Activated CD8-positive, alpha-beta memory T cell treated with anti-CD3 and anti-CD28 coated beads, Interleukin-2, amount 10 ng/mL, durations not matched to agents 7 days and 5 days (primary cell): ENCODE measurements at regions not wholly inside any gene's neighbourhood (a gene's known extent, or its start where the extent isn't known, plus 50 kb on each side); places are given as distances from the start of the nearest gene placed in this dataset.

Source experiments
- ATAC-seq: fragments of 150-1000 bp; cut with Tn5 transposase; one replicate; pipeline ENCODE4 v1.10.0; 2021; ENCODE audit warnings: moderate library complexity
- CTCF ChIA-PET: fragments of 350-600 bp; sonication (Branson Sonifier 250); formaldehyde crosslinking; loops from one replicate; lab custom pipeline; 2021; ENCODE audit warnings: antibody characterized with exemption; lab: Charles Lee
- DNase-seq: peaks from one replicate; pipeline ENCODE4 v3.0.0-alpha.2; 2020
- H3K27ac Mint-ChIP-seq: one replicate; pipeline ENCODE4 v1.8.0; 2021; ENCODE audit warnings: mild to moderate bottlenecking, mixed read lengths
- H3K27me3 Mint-ChIP-seq: one replicate; pipeline ENCODE4 v1.8.0; 2021; ENCODE audit warnings: mixed read lengths
- H3K36me3 Mint-ChIP-seq: one replicate; pipeline ENCODE4 v1.8.0; 2021; ENCODE audit warnings: mild to moderate bottlenecking, mixed read lengths
- H3K4me1 Mint-ChIP-seq: one replicate; pipeline ENCODE4 v1.8.0; 2021; ENCODE audit warnings: mixed read lengths
- H3K4me3 Mint-ChIP-seq: one replicate; pipeline ENCODE4 v1.8.0; 2021; ENCODE audit warnings: mild to moderate bottlenecking, moderate library complexity, mixed read lengths
- H3K9me3 Mint-ChIP-seq: one replicate; pipeline ENCODE4 v1.8.0; 2022; ENCODE audit warnings: low read depth, mixed read lengths

DNA sequence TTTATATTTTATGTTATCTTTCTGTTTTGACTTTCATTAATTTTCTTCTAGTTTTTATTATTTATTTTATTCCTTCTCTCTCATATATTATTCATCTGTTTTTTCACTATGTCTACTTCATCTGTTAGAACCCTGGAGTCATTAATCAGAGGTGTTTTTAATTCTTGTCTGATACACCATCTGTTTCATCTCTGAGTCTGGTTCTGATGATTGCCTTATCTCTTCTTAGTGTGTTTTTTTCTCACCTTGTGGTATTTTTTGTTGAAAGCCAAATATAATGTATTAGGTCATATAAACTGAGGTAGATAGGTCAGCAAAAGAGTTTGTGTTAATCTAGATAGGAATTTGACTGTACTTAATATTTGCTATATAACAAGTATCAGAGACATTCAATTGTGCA lies 1005.7 kb upstream of the NCAM2 start:
- ATAC-seq (no peak), DNase-seq (no peak)
- H3K4me1 Mint-ChIP-seq = no peaks in the 10 kb centered on the region
- CTCF ChIA-PET = no interaction called here
- H3K27me3 Mint-ChIP-seq = no peaks in the 10 kb centered on the region
- H3K9me3 Mint-ChIP-seq = peaks cover 11% of the 10 kb centered on the region
- no peak overlapping the region for H3K27ac Mint-ChIP-seq
- no peak overlapping the region for H3K4me3 Mint-ChIP-seq
- H3K36me3 Mint-ChIP-seq = no peaks in the 10 kb centered on the region

DNA sequence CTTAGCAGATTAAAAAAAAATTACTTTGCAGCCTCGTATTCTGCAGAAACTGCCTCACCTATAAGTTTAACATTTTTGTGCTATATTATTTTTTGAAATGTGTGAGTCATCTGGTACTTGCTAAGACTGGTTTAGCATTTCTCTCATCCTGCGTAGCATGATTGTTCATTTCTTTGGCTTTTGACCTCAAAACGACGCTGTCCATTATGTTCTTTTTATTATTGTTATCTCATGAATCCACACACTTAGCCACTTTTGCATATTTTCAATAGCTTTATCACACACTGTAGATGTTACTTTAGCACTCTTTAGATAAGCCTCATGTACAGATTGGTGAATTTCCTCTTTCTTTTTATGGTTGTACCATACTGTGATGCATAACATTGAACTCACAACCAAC lies 1004.9 kb upstream of the NCAM2 start:
- Mint-ChIP-seq H3K4me1 (no peaks in the 10 kb centered on the region), H3K27ac (no peak overlapping the region), H3K36me3 (no peaks in the 10 kb centered on the region), H3K9me3 (peaks cover 15% of the 10 kb centered on the region), H3K4me3 (no peak overlapping the region), H3K27me3 (no peaks in the 10 kb centered on the region)
- DNase-seq (no peak), ATAC-seq (no peak)
- CTCF ChIA-PET = no interaction called here

DNA sequence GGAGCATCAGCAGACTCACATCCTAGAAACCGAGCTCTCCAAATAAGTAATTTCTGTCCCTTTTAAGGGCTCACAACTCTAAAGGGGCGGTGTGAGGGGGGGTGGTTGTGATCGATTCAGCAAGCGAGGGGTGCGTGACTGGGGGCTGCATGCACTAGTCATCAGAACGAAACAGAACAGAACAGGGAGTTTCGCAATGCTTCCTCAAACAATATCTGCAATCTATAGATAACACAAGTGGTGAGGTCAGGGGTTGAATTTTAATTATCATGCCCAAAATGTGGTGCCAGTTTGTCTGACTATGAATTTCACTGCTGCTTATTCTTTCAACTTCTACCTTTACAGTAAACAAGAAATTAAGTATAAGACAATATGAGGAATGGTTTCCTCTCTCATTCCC lies 1003.0 kb upstream of the NCAM2 start:
- ATAC-seq (no peak), DNase-seq (no peak)
- Mint-ChIP-seq H3K27ac (no peak overlapping the region), H3K9me3 (peaks cover 17% of the 10 kb centered on the region), H3K36me3 (no peaks in the 10 kb centered on the region), H3K27me3 (no peaks in the 10 kb centered on the region), H3K4me1 (no peaks in the 10 kb centered on the region), H3K4me3 (no peak overlapping the region)
- CTCF ChIA-PET = no interaction called here

DNA sequence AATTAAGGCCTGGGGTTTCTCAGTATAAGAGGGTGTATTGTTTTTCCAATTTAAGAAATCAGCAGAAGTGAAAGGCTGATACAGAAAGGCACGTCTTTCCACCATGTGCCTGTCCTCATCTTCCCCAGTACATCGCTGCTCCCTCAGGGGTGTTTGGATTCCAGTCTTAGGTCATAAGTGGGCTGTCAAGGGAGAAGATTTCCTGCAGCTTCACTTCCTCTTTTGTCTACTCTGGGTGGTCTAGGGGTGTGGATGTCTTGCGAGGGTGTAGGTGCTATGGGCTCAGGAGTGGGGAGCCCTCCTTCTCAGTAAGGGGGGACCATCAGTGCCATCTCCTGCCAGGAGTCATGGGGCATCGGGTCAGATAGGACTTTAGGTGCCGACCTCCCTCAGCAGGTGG lies 999.8 kb upstream of the NCAM2 start:
- CTCF ChIA-PET = no interaction called here

DNA sequence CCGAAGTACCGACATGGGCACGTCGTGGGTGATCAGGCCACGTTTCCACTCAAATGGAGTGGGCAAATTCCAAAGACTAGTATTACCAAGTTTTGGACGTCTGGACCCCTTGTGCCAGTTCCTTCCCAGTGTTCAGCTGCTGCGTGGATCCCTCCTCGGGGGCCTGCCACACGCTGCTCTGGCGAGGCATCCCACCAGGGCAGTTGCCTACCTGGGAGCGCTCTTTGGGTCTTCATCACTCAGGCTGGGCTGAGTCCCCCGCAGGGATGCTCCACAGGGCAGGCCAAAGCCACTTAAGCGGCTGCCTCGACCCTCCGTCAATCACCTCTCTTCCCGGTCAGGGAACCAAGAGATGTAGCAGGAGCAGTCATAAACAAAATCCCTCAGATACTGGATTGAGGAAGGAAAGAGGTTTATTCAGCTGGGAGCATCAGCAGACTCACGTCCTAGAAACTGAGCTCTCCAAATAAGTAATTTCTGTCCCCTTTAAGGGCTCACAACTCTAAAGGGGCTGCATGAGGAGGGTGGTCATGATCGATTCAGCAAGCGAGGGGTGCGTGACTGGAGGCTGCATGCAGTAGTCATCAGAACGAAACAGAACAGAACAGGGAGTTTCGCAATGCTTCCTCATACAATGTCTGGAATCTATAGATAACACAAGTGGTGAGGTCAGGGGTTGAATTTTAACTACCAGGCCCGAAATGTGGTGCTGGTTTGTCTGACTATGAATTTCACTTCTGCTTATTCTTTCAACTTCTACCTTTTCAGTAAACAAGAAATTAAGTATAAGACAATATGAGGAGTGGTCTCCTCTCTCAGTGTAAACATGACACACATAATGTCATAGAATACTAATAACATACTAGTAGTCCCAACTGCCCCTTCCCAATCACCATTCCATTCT lies 998.6 kb upstream of the NCAM2 start:
- Mint-ChIP-seq H3K4me3 (no peak overlapping the region), H3K9me3 (peaks cover 14% of the 10 kb centered on the region), H3K36me3 (no peaks in the 10 kb centered on the region), H3K27me3 (no peaks in the 10 kb centered on the region), H3K4me1 (no peaks in the 10 kb centered on the region), H3K27ac (no peak overlapping the region)
- no peak for DNase-seq
- no peak for ATAC-seq
- CTCF ChIA-PET = no interaction called here

More for the DNA sequence above, 999.8 kb upstream of the NCAM2 start:
- Mint-ChIP-seq H3K27ac (no peak overlapping the region), H3K4me3 (no peak overlapping the region), H3K27me3 (no peaks in the 10 kb centered on the region), H3K9me3 (peaks cover 14% of the 10 kb centered on the region), H3K36me3 (no peaks in the 10 kb centered on the region), H3K4me1 (no peaks in the 10 kb centered on the region)
- DNase-seq (no peak), ATAC-seq (no peak)

DNA sequence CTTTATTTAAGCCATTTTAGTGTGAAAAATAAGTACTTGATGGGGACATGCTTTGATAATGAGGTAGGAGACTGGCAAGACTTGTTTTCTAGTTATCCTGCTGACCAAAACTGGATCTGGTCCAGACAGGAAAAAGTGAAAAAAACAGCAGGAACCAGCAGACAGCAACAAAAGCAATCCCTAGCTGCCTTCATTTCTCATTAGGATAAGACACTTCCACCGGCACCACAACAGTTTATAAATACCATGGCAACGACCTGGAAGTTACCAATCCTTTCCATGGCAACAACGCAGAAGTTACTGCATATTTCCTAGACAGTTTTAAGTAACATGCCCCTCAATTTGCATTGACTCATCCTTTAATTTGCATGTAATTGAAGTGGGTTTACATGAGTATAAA lies 993.8 kb upstream of the NCAM2 start:
- H3K4me1 Mint-ChIP-seq = no peaks in the 10 kb centered on the region
- no peaks in the 10 kb centered on the region for H3K27me3 Mint-ChIP-seq
- no peak overlapping the region for H3K4me3 Mint-ChIP-seq
- H3K27ac Mint-ChIP-seq = no peak overlapping the region
- H3K36me3 Mint-ChIP-seq = no peaks in the 10 kb centered on the region
- DNase-seq (no peak), ATAC-seq (no peak)
- CTCF ChIA-PET = no interaction called here
- H3K9me3 Mint-ChIP-seq = peaks cover 6% of the 10 kb centered on the region

DNA sequence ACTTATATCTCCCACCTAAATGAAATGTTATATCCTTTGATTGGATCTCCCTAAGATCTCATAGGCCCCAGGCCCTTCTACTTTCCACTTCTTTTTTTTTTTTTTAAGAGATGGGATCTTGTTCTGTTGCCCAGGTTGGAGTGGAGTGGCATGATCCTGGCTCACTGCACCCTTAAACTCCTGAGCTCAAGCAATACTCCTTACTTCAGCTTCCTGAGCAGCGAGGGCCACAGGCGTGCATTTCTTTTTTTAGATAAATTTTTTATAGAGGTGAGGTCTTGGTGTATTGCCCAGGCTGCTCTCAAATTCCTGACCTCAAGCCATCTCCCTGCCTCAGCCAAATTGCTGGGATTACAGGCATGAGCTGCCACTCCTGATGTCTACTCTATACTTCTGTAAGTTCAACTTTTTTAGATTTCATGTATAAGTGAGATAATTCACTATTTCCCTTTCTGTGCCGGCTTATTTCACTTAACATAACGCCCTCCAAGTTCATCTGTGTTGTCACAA lies 987.5 kb upstream of the NCAM2 start:
- ATAC-seq (no peak), DNase-seq (no peak)
- CTCF ChIA-PET = no interaction called here
- Mint-ChIP-seq H3K9me3 (peaks cover 12% of the 10 kb centered on the region), H3K27me3 (no peaks in the 10 kb centered on the region), H3K36me3 (no peaks in the 10 kb centered on the region), H3K4me1 (no peaks in the 10 kb centered on the region), H3K4me3 (no peak overlapping the region), H3K27ac (no peak overlapping the region)

DNA sequence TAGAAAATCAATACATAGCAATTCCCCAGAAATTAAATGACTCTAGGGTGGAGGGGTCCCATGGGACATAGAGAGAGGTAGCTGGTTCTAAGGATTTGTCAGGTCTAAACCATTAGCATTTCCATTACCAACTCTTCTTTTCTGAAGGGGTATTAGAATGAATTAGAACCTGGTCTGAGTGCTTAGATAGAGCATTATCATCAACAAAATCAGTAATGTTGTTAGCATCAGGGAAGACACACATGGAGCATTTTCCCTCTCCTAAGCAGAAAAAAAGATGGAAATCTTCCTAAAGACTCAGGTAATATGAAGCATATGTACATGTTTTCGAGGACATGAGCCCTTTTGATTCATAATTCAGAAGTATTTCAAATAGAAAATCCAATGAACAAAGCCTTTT lies 984.4 kb upstream of the NCAM2 start:
- H3K9me3 Mint-ChIP-seq = peaks cover 16% of the 10 kb centered on the region
- CTCF ChIA-PET = no interaction called here
- no peaks in the 10 kb centered on the region for H3K36me3 Mint-ChIP-seq
- no peak overlapping the region for H3K27ac Mint-ChIP-seq
- no peak for DNase-seq
- no peak overlapping the region for H3K4me3 Mint-ChIP-seq
- H3K27me3 Mint-ChIP-seq = no peaks in the 10 kb centered on the region
- no peak for ATAC-seq
- H3K4me1 Mint-ChIP-seq = no peaks in the 10 kb centered on the region

DNA sequence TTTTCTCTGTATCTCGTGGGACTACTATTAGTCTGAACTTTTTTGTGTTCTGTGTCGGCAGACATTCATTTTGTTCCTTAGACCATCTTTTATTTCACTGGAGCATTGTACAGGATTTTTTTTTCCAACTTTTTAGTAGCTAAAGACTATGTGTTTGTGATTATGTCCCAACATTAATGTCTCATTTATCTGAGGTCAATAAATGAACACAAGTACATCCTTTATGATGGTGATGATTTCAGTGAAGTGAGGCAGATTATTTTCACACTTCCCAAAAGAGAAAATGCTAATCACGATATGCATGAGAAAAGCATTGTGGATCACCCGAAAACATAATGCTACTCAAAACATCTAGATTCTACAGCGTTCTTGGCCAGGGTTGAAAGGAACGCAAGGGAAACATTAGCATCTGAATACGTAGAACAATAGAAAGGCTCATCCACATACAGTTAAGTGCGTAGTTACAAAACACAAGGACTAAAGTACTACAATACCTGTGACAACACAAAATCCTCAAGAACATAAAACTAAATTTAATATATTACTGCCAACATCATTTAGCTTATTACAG lies 981.7 kb upstream of the NCAM2 start:
- Mint-ChIP-seq H3K27ac (no peak overlapping the region), H3K4me1 (no peaks in the 10 kb centered on the region), H3K4me3 (no peak overlapping the region), H3K9me3 (peaks cover 12% of the 10 kb centered on the region), H3K27me3 (no peaks in the 10 kb centered on the region), H3K36me3 (no peaks in the 10 kb centered on the region)
- CTCF ChIA-PET = no interaction called here
- ATAC-seq (no peak), DNase-seq (no peak)

DNA sequence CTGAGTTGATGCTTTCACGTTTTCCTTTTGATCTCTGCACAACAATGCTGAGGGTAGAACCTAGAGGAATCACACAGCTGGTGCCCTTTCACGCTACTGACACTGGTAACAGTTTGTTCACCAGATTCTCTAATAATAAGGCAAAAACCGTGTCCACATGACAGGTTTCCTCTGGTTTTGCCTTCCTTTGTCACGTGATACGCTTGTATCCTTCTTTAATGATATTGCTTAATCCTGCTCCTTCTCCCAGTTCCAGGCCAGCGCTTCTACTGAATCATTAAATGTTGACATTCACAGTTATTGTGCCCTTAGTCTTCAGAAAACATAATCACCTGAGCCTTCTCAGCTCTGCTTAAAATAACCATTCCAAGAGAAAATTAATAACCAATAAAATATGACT lies 978.2 kb upstream of the NCAM2 start:
- Mint-ChIP-seq H3K9me3 (peaks cover 14% of the 10 kb centered on the region), H3K4me3 (no peak overlapping the region), H3K27me3 (no peaks in the 10 kb centered on the region), H3K4me1 (no peaks in the 10 kb centered on the region), H3K36me3 (no peaks in the 10 kb centered on the region), H3K27ac (no peak overlapping the region)
- CTCF ChIA-PET = no interaction called here
- ATAC-seq (no peak), DNase-seq (no peak)

DNA sequence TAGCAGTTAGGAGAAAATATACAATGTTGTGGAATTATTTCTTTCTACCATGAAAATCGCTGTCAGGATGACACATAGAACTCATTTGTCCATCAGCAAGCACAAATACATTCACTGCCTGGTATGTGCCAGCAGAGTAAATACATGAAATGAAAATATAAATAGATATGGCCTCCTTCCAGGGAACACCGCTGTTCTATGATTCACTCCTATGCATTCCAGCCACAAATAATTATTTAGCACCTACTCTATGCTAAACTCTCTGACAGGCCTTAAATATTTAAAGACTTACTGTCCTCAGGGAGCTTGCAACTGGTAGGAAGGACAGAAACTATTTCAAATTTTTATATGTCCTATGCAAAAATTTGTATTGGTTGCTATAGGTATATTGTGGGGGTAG lies 975.0 kb upstream of the NCAM2 start:
- ATAC-seq (no peak), DNase-seq (no peak)
- Mint-ChIP-seq H3K4me3 (no peak overlapping the region), H3K27ac (no peak overlapping the region), H3K9me3 (peaks cover 8% of the 10 kb centered on the region), H3K4me1 (no peaks in the 10 kb centered on the region), H3K36me3 (no peaks in the 10 kb centered on the region), H3K27me3 (no peaks in the 10 kb centered on the region)
- CTCF ChIA-PET = no interaction called here

DNA sequence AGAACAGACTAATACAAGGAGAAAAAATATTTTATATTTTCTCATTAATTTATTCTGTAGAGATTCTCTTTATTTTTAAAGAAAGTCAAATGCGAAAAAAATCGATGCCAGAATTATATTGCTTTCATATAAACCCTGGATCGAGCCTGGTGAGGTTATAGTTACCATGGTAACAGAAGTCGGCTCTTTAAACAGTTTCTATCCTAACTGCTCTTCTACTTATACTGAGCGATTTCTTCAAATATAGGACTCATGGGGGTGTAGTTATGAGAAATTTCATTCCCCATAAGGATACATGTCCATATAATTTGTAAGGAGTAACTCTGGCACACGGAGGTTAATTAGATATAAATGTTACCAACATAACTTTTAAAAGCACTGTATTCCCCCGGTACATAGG lies 973.5 kb upstream of the NCAM2 start:
- ATAC-seq (no peak), DNase-seq (no peak)
- Mint-ChIP-seq H3K27me3 (no peaks in the 10 kb centered on the region), H3K4me3 (no peak overlapping the region), H3K27ac (no peak overlapping the region), H3K4me1 (no peaks in the 10 kb centered on the region), H3K36me3 (no peaks in the 10 kb centered on the region), H3K9me3 (peaks cover 11% of the 10 kb centered on the region)
- CTCF ChIA-PET = no interaction called here

DNA sequence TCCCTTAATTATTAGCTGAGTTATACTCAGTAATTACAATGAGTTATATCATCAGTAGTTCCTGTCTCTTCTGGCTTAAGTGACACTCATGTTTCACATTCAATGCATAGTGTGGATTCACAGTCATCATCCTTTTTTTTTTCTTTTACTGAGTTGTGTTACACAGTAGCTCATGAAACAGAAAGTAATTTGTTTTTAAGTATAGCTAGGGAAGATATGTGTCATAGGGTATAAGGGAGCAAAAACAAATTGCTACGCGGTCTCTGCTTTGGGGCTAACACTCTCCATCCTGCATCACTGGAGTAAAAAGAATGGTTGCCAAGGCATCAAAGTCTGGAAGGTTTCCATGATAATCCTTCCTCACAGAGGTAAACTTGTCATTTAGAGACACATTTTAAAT lies 971.7 kb upstream of the NCAM2 start:
- Mint-ChIP-seq H3K4me3 (no peak overlapping the region), H3K27me3 (no peaks in the 10 kb centered on the region), H3K4me1 (no peaks in the 10 kb centered on the region), H3K9me3 (peaks cover 8% of the 10 kb centered on the region), H3K27ac (no peak overlapping the region), H3K36me3 (no peaks in the 10 kb centered on the region)
- CTCF ChIA-PET = no interaction called here
- DNase-seq (no peak), ATAC-seq (no peak)

DNA sequence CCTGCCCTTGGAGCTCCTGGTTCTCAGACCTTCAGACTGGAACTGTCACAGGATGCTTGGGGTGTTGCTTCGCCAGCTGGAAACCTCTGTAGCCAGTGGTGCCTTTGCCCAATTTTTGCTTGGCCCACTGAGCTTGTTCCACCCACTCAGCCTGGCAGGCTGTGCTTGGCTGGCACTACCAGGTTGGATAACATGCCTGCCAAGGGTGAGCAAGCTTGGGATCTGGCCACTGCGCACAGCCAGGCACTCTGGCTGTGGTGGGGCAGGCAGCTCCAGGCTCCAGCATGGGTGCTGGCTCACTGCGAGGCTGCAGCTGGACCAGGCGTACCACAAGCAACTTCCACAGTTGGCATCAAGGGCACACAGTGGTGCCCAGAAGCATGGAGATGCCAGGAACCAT lies 967.8 kb upstream of the NCAM2 start:
- H3K36me3 Mint-ChIP-seq = no peaks in the 10 kb centered on the region
- H3K4me1 Mint-ChIP-seq = no peaks in the 10 kb centered on the region
- H3K27ac Mint-ChIP-seq = no peak overlapping the region
- ATAC-seq (no peak), DNase-seq (no peak)
- CTCF ChIA-PET = no interaction called here
- no peak overlapping the region for H3K4me3 Mint-ChIP-seq
- H3K27me3 Mint-ChIP-seq = no peaks in the 10 kb centered on the region
- H3K9me3 Mint-ChIP-seq = peaks cover 6% of the 10 kb centered on the region
